AG10803 (cell line): ENCODE measurements at regions not wholly inside any gene's neighbourhood (a gene's known extent, or its start where the extent isn't known, plus 50 kb on each side); places are given as distances from the start of the nearest gene placed in this dataset.
A peak's percentile ranks its signal among the peaks of the same experiment; 100 is the strongest.

Experiments used
- DNase-seq: peaks from one replicate; pipeline ENCODE4 v3.0.0; 2010; ENCODE audit warnings: low read depth
- H3K4me3 ChIP-seq: 2 replicates; pipeline ENCODE4 v1.5.1; 2011; ENCODE audit warnings: mild to moderate bottlenecking, low read length, control low read depth
- TF ChIP-seq, protein P1 (sequence below): conservative IDR thresholded peaks from 2 replicates; pipeline ENCODE4 v1.5.1; 2011; ENCODE audit warnings: mild to moderate bottlenecking, low read length, control low read depth, inconsistent platforms

DNA sequence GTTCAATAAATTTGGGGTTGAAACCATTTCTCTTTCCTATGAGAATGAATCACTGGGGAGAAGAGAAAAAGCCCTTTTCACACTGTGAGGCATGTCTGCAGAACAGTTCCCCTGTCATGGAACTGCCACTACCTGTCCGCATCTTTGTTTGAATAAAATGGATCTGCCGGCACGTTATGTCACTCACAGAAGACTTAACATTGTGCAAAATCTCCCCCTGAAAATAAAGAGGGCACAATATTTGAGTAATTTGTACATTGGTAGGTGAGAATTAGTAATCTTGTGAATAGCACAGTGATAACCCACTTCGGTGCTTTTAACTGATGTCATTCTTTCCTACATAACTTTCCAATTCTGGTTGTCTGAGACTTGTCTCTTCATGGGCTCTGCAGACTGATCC, 804.0 kb downstream of the C6orf118 start:
- no peak overlapping the region for H3K4me3 ChIP-seq
- no peak for DNase-seq
- TF ChIP-seq, protein P1, sequence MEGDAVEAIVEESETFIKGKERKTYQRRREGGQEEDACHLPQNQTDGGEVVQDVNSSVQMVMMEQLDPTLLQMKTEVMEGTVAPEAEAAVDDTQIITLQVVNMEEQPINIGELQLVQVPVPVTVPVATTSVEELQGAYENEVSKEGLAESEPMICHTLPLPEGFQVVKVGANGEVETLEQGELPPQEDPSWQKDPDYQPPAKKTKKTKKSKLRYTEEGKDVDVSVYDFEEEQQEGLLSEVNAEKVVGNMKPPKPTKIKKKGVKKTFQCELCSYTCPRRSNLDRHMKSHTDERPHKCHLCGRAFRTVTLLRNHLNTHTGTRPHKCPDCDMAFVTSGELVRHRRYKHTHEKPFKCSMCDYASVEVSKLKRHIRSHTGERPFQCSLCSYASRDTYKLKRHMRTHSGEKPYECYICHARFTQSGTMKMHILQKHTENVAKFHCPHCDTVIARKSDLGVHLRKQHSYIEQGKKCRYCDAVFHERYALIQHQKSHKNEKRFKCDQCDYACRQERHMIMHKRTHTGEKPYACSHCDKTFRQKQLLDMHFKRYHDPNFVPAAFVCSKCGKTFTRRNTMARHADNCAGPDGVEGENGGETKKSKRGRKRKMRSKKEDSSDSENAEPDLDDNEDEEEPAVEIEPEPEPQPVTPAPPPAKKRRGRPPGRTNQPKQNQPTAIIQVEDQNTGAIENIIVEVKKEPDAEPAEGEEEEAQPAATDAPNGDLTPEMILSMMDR, result no peak

DNA sequence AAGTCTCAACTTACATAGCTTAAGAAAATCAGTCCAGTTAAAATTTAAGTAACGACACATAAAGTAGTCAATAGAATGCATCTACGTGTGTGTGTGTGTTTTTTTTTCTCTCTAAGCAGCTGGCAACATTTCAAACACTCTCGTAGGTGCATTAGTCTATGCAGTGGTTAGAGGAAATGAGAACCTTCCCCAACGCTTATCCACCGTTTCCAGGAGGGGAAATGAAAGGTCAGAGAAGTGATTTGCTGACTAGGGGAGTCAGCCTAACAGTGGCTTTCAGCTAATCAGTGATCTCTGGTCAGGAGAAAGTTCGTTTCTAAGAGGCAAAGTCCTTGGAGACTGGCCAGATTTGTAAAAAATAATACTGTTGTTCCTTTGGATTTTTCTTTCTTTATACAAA, 806.6 kb downstream of the C6orf118 start:
- no peak overlapping the region for H3K4me3 ChIP-seq
- no peak for DNase-seq
- TF ChIP-seq, protein P1, result no peak

DNA sequence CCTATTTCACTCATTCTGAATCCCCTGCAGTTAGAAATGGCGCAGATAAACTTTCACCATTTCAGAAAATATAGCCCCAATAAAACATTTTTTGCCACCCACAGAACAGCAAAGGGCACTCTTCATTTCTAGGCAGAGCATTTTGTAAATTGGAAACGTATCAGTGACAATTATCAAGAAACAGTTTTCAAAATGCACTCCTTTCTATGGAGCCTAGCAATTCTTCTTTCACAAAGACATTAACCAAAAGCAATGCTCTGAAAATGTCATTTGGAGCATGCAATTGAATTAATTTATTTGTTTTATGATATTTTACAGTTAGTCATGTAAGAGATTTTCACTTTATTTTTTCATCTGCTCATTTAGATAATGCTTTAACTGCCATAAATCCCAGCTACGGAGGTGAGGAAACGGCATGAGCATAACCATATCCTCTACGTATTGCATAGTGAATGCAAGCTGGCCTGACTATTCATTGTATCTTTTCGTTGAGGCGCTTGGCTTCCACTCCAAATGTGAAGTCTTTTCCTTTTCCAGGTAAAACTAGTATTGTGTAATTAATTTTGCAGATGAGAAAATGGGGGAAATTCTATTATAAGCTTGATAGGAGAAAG, 813.4 kb downstream of the C6orf118 start:
- TF ChIP-seq, protein P1, result no peak

DNA sequence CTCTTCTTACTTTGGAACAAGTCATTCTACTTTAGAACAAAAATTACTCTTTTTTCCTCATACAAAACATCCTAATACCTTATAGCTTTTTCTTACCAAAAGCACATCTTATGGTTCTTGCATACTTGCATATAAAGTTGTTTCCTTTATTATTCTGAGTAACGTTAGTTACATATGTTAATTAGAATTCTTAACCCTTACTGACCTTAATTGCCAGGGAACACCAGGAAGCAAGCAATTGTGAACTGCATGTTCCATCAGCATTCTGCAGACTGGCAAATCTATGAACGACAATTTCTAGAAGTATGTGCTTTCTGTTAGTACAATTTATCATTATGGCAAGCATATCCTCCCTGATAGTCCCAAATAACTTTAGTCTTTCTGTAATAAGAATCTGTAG, 831.0 kb downstream of the C6orf118 start:
- TF ChIP-seq, protein P1, result no peak
- no peak for DNase-seq
- no peak overlapping the region for H3K4me3 ChIP-seq

More for the DNA sequence above, 813.4 kb downstream of the C6orf118 start:
- DNase-seq, result no peak
- no peak overlapping the region for H3K4me3 ChIP-seq

DNA sequence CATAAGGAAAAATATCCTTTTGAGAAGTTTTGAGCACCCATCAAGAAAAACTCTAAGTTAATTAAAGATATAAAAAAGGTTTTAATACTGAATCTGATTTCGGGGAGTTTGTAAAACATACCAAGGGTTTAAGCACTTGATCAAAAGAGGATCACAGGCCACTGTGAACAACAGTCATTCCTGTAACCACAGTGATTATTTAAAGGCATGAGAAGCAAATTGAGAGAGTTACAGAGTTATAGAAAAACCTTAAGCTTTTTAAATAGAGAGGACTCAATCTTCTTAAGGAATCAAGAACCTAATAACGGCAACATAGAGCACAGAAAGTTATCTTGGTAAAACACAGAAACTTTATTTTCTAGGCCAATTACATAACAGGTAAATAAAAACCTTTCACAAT, 831.6 kb downstream of the C6orf118 start:
- no peak overlapping the region for H3K4me3 ChIP-seq
- no peak for DNase-seq
- TF ChIP-seq, protein P1, result no peak

DNA sequence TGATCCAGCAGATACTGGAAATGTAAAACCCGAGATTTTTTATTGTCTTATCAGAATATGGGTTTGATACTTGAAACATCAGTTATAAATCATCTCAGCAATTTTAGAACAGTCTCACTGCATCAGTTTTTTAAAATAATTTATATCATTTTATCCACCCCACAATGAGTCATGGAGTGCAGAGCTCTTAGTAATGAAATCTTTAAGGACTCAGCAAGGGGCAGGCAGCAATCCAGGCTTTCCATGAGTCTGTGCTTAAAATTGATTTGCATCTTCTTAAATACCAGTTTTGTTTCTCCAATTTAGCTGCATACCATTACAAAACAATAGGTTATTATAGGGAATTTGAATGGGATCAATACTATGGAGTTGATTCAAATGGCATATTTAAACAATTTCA, 832.3 kb downstream of the C6orf118 start:
- peak; percentile 3 for DNase-seq
- H3K4me3 ChIP-seq, result no peak overlapping the region
- TF ChIP-seq, protein P1, result no peak

DNA sequence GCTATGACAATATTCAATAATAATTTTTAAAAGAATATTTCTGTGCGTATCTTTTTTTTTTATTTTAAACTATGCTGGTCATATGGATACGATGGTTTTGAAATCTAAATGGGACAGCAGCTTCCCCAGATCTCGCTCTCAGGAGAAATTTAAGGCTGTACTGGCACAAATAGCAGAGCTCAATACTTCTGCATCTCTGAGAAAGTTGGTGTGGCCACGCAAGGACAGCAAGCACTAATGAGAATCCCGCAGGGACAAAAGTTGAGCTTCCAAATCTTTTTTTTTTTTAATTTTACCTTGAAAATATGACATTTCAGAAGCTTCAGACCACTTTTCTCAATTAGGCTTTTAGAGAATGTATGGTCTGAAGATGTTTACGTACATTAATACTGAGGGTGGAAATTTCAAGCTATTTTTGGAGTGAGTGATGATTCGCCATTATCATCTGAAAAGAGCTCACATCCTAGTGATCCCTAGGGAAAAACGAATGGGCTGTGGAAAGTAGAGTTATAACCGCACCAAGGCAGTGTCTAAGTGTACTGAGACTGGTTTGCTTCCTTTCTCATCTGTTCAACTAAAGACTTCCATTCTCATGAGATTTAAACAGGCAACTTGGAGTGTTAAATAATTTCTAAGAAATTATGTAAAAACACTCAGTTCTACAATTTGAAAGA, 840.0 kb downstream of the C6orf118 start:
- no peak overlapping the region for H3K4me3 ChIP-seq
- DNase-seq, result no peak
- TF ChIP-seq, protein P1, result no peak
